Middle frontal gyrus (tissue), 1 donor: ENCODE measurements at regions not wholly inside any gene's neighbourhood (a gene's known extent, or its start where the extent isn't known, plus 50 kb on each side); places are given as distances from the start of the nearest gene placed in this dataset.
"Not testable (repeated sequence)": the region's sequence is repeated elsewhere in the genome, so short reads cannot be mapped to it uniquely, and the experiment has no call there.

Experiments
- DNase-seq: peaks from one replicate; pipeline ENCODE4 v3.0.0-alpha.2; 2015; ENCODE audit warnings: low spot score; ENCODE audit errors: extremely low spot score

DNA sequence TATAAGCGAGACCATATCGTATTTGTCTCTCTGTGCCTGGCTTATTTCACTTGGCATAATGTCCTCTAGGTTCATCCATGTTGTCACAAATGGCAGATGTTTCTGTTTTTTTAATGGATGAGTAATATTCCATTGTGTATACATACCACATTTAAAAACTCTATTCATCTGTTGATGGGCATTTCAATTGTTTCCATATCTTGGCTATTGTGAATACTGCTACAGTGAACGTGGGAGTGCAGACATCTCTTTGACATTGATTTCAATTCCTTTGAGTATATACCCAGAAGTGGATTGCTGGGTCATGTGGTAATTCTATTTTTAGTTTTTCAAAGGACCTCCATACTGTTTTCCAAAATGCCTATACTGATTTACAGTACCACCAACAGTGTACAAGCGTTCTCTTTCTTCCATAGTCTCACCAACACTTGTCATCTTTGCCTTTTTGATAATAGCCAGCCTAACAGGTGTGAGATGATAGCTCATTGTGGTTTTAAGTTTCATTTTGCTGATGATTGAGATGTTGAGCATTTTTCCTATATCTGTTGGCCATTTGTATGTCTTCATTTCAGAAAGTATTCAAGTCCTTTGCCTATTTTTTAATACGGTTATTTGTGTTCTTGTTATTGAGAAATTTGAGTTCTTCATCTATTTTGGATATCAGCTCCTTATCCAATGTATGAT is 194.7 kb upstream of the E2F8 start:
- DNase-seq: no peak

DNA sequence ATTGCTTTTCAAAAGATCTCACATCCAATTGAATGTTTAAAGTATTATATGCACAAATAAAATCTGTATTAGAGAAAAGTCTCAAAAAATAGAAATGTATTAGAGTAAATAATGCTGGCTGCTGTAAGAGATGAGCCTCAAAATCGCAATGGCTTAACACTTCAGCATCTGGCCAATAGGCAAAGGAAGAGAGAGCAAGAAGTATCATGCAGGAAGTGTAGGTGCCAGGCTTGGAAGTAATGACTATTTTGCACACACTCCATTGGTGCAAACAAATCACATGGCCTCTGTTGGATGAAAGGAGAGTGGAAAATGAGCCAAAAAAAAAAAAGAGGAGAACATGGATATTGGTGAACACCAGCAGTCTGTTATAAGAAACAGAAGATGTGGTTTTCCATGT is 193.0 kb upstream of the E2F8 start:
- no peak for DNase-seq

DNA sequence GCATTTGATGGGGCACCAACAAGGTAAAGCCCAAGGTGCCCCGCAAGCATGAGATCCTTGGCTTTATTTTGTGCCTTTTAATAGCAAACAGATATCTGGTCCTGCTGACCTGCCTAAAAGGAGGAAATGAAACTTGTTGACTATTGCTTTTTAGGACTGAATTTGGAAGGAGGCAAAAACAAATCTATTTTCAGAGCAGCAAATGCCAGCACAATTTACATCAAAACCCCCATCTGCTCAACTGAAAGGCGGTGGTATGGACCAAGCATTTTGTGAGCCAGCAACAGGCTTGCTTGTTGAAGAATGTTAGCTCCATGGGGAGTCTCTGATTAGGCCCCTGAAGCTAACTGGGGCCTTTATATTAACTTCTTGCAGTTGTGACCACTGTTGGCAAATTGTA is 192.6 kb upstream of the E2F8 start:
- DNase-seq: no peak

DNA sequence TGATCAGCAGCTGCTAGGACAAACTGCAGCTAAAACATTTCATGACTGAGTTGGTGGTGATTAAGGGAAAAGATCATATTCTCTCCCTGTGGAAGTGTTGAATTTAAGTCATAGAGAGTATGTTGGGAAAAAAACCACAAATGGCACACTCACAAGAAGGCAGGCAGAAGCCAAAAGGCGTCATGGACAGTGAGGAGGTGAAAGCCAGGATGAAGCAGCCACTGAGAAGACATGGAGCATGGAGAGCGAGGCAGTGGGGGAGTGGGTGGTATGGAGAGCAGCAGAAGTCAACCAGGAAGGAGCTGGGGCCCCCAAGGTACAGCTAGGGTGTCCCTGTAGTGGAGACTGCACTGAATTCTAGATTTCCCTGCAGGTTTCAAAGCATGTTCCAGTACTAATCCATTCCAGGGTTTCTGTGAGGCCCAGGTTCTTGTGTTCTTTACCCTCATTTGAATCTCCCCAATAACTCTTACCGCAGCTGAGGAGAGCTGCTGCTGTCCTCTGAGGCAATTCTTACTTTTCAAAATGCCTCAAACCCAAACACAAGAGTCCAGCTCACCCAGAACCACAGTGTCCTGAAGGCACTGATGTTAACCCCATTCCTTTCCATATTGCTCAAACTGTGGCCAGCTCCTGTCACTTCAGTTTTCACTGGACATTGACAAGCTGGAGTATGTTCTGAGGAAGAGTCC is 191.8 kb upstream of the E2F8 start:
- no peak for DNase-seq

DNA sequence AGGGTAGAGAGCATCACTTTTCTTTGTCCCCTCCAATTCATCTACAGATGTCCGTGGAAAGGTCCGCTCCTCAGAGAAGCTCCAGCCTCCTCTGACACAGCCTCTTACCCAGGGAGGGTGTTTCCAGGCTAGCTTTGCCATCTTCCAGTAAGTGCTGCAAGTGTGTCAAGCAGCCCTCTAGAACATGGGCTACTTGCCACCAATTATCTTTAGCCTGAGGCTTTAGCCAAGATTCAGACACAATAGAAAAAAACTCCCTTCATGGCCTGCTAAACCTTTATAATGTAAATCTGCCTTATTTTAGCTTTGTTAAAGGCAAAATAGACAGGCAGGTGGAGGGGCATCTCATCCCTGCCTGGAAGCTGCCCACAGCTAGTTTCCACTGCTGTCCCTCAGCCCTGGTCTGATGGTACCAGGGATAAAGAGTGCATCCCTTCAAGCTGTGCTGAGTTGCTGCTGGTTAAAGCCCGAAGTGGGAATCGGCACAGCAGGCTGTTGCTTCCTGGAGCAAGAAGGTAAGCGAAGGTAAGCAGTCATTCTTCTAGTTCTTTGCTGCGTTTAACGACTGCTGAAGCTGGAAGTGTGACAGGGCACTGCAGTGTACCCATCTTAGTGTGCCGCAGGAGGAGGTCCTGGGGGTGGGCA is 190.1 kb upstream of the E2F8 start:
- DNase-seq: no peak

DNA sequence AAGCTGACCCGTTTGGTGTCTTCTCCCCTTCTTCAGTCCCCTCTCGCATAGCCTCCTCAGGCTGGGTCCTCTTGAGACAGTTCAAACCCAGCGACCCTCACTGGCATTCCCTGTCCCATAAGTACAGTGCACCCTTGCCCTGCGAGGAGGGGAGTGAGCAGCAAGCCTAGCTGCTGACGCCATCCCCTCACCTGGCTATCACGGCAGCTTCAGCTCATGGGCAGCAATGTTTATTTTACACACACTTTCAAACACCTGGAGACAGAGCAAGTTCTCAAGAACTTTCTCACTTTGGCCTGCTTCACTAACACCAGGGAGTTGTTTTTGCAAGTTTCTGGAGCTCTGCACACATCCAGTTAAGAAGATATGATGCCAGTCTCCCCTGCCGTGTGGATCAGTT is 189.6 kb upstream of the E2F8 start:
- DNase-seq: no peak

DNA sequence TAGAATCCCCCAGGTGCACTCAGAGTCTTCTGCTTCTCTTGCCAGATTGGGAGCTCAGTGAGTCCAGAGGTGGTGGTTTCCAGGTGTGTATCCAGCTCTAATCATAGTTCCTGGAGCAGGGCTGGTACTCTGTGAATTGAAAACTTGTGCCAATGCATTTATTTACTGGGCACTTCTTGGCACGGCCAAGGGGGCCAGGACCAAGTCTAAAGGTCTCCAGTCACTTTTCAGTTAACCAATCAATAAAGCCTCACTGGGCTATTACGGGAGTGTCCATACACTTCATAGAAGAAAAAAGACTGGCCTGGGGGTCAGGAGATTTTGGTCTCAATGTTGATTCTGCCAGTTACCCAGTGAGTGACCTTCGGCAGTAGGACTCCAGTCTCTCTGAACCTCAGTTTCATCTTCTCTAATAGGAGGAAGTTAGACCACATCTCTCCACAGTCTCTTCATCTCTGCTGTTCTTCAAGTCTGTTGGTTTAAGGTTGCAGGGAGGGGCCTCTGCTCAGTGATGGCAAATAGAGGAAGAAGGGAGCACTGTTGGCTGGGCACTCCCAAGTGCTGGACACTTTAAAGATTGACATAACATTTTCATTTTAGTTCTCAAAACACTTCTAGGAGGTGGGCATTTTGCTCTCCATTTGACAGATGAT is 188.5 kb upstream of the E2F8 start:
- no peak for DNase-seq

DNA sequence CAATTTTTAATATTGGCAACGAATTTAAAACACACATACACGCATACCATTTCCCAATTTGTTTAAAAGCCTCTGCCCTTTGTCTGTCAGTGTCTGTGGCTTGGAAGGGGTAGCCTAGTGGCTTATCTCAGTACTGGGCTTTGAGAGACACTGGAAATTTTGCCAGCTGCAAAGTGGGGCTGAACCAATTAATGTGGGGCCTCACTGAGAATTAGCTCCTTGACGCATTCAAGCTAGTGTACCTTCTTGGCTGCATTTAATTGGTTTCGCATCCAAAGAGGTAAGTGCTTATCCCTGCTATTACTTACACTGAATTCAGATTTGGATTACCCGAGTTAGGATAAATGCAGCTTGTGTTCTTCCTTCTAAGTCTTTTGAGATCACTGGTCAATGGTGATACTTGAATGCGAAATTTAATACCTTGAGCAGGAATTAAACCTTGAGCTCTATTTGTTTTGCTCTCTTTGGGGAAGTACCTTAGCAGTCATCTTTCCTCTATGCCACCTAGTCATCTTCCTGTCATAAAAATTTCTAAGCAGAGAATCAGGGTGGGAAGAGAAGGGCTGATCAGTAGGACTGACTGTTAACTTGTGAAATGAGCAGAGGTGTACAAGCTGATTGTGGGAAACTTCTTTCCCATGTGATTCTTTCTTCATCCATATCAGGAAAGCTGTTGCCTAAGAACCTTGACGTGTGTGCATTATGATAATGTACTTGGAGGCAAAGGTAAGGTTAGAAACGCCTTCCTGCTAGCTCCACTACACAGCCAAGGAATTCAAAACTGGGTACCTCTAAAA is 187.7 kb upstream of the E2F8 start:
- DNase-seq: no peak

DNA sequence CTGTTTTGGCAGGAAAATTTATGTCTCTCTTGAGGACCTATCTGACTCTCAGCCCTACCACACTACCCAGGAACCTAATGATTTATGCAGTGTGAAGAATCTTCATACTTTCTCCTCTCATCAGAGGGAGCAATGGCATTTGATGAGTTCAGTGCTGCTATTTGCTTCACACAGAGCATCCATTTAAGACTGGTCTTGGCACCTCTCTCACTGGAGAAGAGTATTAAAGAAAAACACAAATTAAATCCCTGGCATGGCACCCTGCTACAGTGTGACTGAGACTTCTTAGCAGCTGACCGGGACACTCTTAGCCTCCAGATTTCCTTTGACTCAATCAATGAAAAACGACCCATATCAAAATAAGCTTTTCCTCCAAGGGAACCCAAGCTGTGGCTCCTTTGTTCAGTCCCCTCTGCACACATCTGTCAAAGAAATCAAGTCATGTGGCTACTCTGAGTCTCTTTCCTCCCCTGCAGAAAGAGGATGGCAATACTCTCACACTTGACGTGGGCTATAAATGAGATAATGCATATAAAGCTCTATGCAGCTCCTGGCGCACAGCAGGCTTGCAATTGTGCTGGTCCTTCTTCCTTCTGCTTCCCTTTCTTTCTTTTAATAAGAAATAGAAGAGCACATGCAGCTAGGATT is 186.1 kb upstream of the E2F8 start:
- DNase-seq: no peak

DNA sequence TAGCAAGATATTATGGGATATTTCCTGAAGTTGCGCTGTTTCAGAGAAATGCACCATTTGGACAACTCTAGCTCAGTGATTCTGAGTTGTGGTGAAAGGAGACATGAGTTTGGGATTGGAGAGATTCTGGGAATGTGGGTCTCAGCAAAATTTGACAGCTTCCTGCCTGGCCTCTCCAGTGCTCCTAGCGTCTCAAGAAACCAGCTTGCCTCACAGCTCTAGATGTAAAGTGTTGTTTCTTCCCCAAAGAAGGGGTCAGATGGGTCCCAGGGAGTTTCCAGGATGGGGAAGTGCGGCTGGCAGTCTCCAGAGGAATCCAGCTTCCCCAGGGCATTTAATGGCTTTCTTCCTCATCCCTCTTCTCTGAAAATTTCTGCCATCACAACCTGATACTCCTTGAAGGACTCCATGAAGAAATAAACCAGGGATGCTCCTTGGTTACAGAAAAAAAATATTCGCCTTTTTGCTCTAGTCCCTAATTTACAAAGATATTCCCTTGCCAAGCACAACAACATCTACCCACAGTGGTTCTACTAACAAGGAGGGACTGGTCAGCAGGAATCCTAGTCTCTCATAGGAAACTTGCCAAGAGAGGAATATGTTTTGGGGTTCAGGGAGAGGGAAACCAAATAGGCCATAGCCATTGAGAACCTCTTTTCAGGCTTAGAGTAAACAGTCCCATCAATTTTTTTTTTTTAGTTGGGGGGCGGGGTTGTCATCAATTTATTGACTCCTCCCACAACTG is 185.4 kb upstream of the E2F8 start:
- DNase-seq: no peak

DNA sequence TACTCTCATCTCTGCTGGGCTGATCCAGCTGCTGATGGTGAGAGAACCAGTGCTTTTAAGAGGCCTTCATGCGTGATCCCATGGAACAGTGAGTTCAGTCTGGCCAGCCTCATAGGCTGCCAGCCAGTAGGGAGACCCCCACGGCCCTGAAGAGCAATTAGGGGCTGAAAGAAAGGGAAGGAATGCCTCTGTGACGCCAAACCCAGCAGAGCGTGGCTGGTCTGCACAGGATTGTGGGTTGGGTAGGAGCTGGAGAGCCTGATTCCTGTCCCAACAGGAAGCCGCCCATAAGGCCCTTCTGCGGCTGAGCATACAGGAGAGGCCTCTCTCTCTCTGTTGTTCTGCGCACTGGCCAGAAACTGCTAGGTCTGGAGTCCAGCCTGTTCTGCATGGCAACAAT is 181.5 kb upstream of the E2F8 start:
- no peak for DNase-seq

DNA sequence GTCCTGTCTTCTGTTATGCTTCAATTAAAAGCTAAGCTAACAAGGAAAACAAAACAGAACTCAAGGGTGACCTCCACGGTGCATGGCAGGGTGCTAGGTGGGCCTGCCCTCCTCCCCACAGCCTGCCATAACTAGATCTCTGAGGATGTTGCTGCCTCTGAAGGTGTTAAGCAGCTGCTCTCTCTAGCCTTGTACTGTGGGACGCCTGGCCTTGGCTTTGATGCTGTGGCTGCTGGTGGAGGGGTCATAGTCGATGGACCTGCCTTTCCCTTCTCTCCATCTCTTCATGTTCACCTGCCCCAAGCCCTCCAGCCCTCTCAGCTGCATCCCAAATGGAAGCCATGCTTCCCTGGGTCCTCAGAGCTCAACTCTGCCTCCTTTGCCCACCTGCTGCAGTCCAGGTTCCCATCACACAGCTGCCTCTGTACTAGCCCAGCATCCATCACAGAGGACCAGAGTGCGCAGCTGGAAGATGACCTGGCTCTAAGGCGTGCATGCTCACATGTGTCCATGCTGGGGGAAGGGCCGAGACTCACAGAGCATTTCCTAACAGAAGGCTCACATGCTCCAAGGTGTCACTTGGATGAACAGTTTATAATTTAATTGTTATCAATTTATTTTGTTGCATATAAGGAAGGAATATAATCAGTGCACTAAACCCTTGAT is 180.3 kb upstream of the E2F8 start:
- DNase-seq: no peak

DNA sequence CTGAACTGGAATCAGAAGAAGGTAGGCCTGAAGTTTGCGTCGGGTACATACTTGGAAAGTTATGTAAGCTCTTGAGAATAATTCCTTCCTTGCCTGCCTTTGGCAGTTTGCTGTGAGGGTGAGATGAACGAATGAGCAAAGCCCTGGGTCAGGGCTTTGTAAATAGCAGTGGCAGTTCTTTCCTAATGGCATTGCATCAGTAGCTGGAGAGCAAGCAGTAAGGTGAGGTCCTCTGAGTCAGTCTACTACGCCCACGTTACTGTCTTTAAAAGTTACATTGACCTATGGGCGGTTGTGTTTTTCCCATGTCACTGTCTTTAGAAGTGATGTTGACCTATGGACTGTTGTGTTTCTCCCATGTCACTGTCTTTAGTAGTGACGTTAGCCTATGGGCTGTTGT is 179.1 kb upstream of the E2F8 start:
- DNase-seq: no peak

DNA sequence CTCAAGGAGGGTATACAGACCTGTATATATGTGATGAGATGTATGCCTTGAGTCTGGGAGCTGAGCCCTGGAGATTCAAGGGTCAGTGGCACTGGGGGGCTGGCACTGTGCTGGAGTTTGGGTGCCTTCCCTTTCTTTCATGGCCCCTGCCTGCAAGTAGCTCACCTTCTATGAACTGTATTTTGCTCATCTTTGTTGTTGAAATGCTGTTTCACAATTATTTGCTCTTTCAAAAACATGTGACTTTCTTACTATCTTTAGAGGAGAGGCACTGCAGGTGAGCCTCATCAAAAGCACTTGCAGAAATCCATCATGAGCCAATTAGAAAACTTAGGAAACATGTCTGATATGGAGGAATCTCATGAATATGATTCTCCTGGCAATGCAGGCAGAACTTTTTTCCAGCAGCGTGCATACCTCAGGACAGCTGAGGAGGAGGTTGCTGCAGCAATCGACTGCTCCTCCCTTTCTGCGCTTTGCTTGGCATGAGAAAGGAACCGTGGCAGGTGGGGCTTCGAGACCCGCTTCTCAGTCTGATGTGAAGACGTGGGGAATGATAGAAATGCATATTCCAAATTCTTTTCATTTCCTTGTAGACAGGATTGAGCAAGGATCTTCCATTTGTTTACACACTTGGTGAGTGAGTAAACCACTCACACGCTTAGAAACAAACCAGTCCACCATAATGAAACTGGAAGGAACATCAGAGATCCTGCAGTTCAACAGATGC is 178.4 kb upstream of the E2F8 start:
- DNase-seq: no peak

DNA sequence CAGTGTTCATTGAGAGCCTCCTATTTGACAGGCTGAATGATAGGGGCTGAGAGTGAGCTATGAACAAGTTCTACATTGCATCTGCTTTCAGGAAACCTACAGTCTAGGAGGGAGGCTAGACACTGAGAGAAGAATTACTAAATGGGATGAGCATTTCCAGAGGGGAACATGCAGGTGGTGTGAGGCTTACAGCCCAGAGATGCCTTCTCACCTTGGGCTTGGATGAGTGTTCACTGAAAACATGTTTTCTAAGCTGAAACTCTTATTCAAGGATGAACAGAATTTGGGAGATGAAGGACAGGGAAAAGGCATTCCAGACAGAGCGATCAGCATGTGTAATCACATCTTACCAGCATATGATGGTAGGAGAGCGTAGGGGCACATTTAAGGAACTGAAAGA is 177.5 kb upstream of the E2F8 start:
- DNase-seq: no peak

DNA sequence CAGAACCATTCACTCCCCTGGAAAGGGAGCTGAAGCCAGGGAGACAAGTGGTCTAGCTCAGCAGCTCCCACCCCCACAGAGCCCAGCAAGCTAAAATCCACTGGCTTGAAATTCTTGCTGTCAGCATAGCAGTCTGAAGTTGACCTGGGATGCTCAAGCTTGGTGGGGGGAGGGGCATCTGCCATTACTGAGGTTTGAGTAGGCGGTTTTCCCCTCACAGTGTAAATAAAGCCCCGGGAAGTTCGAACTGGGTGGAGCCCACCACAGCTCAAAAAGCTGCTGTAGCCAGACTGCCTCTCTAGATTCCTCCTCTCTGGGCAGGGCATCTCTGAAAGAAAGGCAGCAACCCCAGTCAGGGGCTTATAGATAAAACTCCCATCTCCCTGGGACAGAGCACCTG is 171.3 kb upstream of the E2F8 start:
- not testable (repeated sequence) for DNase-seq

DNA sequence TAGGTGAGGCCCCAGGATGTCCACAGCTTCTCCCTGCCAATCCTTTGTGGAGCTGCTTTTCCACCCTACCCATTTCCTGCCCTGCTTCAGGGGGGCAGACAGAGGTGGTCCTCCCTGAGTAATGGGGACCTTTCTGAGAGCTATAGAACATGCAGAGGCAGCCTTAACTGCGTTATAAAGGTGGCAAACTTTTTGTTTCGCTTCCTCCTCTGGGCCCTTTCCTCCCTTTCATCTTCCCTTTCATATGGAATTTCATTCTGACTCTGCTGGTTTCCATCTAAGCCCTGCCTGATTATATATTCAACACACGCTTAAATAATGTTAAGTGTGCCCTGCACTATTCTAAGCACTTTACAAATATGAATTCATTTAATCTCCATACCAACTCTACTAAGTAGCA is 169.3 kb upstream of the E2F8 start:
- no peak for DNase-seq

DNA sequence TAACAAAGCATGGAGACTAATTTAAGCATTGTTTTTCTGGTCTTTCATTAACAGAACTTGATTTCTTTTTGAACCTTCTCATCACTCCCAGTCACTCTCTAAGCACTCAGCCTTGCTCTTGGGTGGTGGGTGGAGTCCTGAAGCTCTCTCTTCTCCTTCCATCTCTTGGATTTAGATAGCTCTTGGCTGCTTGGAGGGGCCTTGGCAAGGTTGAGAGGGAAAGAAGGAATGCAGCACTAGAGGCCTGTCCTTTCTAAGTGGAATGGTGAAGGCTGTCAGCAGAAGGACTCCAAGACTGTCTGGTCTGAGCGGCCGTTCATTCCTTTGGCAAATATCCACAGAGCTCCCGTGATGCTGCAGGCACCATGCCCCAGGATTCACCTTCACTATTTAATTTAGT is 168.6 kb upstream of the E2F8 start:
- DNase-seq: no peak

DNA sequence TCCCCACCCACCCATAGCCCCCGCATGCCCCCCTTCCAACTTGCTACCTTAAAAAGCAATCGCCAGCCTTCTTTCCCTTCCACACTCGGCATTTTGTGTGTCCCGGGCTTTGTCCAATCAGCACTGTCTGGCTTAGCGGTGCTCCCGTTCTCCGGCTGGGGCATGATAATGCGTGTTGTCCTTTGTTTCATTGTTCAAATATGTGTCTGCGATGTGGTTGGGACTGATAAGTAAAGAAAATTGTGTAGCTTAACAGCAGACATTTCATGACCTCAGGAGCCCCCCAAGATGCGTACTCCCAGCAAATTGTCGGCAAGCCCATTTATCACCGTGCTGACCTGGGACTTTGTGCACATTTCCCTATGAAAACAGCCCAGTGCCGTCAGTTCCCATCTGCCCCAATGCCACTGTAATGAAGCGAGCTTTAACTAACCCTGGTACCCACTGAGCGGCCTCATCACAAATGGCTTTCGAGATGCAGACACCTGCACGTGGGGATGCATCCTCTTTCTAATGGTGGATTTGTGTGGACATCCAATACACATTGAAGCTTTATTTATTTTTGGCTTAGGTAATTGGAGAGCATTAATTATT is 167.0 kb upstream of the E2F8 start:
- no peak for DNase-seq
